Endothelial cell of umbilical vein (primary cell): ENCODE measurements at regions not wholly inside any gene's neighbourhood (a gene's known extent, or its start where the extent isn't known, plus 50 kb on each side); places are given as distances from the start of the nearest gene placed in this dataset.

Experiments used
- BruUV-seq: library from RNA; stranded (reverse); fragments of 400-500 nt; replicated peaks from 2 replicates; lab custom pipeline; 2021; lab: Mats Ljungman, UMichigan
- CTCF ChIA-PET: fragments of 300-600, 350-600 bp; sonication (Branson Sonifier 250); formaldehyde crosslinking; loops from one replicate; lab custom pipeline; 2021; ENCODE audit warnings: antibody characterized with exemption, inconsistent platforms; lab: Charles Lee
- POLR2A ChIA-PET: fragments of 300-600, 350-600 bp; sonication (Branson Sonifier 250); formaldehyde crosslinking; loops from one replicate; lab custom pipeline; 2021; ENCODE audit warnings: antibody characterized with exemption, inconsistent platforms; lab: Charles Lee
- DNase-seq: peaks from one replicate; pipeline ENCODE4 v3.0.0-alpha.2; 2011; ENCODE audit warnings: low read depth, low spot score
- FAIRE-seq: peaks from 2 replicates; lab custom pipeline; 2011; peaks lifted over from hg19 to GRCh38; lab: Jason Lieb, UNC
- H2AFZ ChIP-seq: 2 replicates; pipeline ENCODE4 v1.6.0; 2012; ENCODE audit warnings: low read depth, low read length, control low read depth, inconsistent platforms
- H3K27ac ChIP-seq: 2 replicates; pipeline ENCODE4 v1.5.1; 2011; ENCODE audit warnings: low read depth, mild to moderate bottlenecking, control low read depth, low read length, moderate library complexity; ENCODE audit not compliant: insufficient read depth
- H3K27me3 ChIP-seq, 2 experiments: 2 replicates each; pipeline versions ENCODE4 v1.6.0 to v1.6.1; 2011; ENCODE audit warnings: low read length in 2 of 2, mixed read lengths in 1 of 2; ENCODE audit not compliant: control insufficient read depth in 2 of 2, insufficient read depth in 2 of 2
- H3K36me3 ChIP-seq, 2 experiments: 2 replicates in 1 of 2; 3 replicates in 1 of 2; pipeline ENCODE4 v1.5.1; 2011; ENCODE audit warnings: low read length in 2 of 2, mild to moderate bottlenecking in 1 of 2, moderate library complexity in 1 of 2; ENCODE audit not compliant: control insufficient read depth in 2 of 2, insufficient read depth in 2 of 2; ENCODE audit errors: extremely low read depth in 1 of 2
- H3K4me1 ChIP-seq: 3 replicates; pipeline ENCODE4 v1.5.1; 2011; ENCODE audit warnings: mild to moderate bottlenecking, low read length; ENCODE audit not compliant: control insufficient read depth, insufficient read depth; ENCODE audit errors: extremely low read depth
- H3K4me2 ChIP-seq: 2 replicates; pipeline ENCODE4 v1.6.1; 2011; ENCODE audit warnings: low read length, control low read depth, mixed read lengths; ENCODE audit not compliant: insufficient read depth
- H3K4me3 ChIP-seq, 3 experiments: fragments of 200-600 bp in 1 of 3; sonication (generic), shearing (Covaris generic) in 1 of 3; replicated peaks in 1 of 3; 2 replicates each; pipeline ENCODE4 v1.5.1; 2011 to 2016; ENCODE audit warnings: control low read depth in 3 of 3, low read length in 3 of 3, mild to moderate bottlenecking in 2 of 3, inconsistent platforms in 1 of 3, low read depth in 1 of 3, moderate library complexity in 1 of 3; ENCODE audit not compliant: insufficient read depth in 1 of 3
- H3K79me2 ChIP-seq: 2 replicates; pipeline ENCODE4 v1.6.0; 2012; ENCODE audit warnings: low read length, inconsistent platforms; ENCODE audit not compliant: control insufficient read depth, insufficient read depth
- H3K9ac ChIP-seq: replicated peaks from 2 replicates; pipeline ENCODE3; 2011; ENCODE audit warnings: low read length, control low read depth; ENCODE audit not compliant: insufficient read depth; ENCODE audit errors: extremely low read depth
- H3K9me1 ChIP-seq: replicated peaks from 3 replicates; pipeline ENCODE4 v1.6.0; 2011; ENCODE audit warnings: mild to moderate bottlenecking, low read length; ENCODE audit not compliant: control insufficient read depth, insufficient read depth; ENCODE audit errors: extremely low read depth
- H3K9me3 ChIP-seq: replicated peaks from 2 replicates; pipeline ENCODE4 v1.5.1; 2012; ENCODE audit warnings: low read length, inconsistent platforms; ENCODE audit not compliant: control insufficient read depth, insufficient read depth
- H4K20me1 ChIP-seq: replicated peaks from 2 replicates; pipeline ENCODE3; 2011; ENCODE audit warnings: mild to moderate bottlenecking, low read length; ENCODE audit not compliant: control insufficient read depth, insufficient read depth; ENCODE audit errors: extremely low read depth
- EZH2 ChIP-seq: IDR thresholded peaks from 2 replicates; pipeline ENCODE4 v1.6.1; 2012; ENCODE audit warnings: borderline replicate concordance, low read depth, mild to moderate bottlenecking, moderate library complexity, low read length, inconsistent platforms; ENCODE audit not compliant: severe bottlenecking
- FOS ChIP-seq: IDR thresholded peaks from 2 replicates; pipeline ENCODE4 v1.6.1; 2011; ENCODE audit warnings: mild to moderate bottlenecking, low read length, moderate library complexity, borderline replicate concordance; ENCODE audit not compliant: insufficient read depth
- GATA2 ChIP-seq: IDR thresholded peaks from 2 replicates; pipeline ENCODE4 v1.7.0; 2011; ENCODE audit warnings: low read depth, mild to moderate bottlenecking, moderate library complexity, mixed read lengths, low read length; ENCODE audit not compliant: insufficient read length, insufficient read depth
- JUN ChIP-seq: IDR thresholded peaks from 2 replicates; pipeline ENCODE4 v1.6.1; 2011; ENCODE audit warnings: borderline replicate concordance, low read depth; ENCODE audit not compliant: insufficient read length, insufficient read depth
- MYC ChIP-seq: IDR thresholded peaks from one replicate; pipeline ENCODE4 v1.6.1; 2011; ENCODE audit warnings: mild to moderate bottlenecking, low read depth, low read length
- POLR2A ChIP-seq: IDR thresholded peaks from 2 replicates; pipeline ENCODE4 v1.6.1; 2012; ENCODE audit warnings: low read depth, mild to moderate bottlenecking, control low read depth, low read length
- POLR2AphosphoS5 ChIP-seq: IDR thresholded peaks from 2 replicates; pipeline ENCODE4 v1.6.1; 2012; ENCODE audit warnings: low read depth, mild to moderate bottlenecking, control low read depth, low read length, moderate library complexity; ENCODE audit not compliant: insufficient read depth
- dilution Hi-C: fragments of 300-500 bp; cut with MboI; formaldehyde crosslinking; loops from one replicate; pipeline ENCODE4 v1.15.0; 2019; ENCODE audit warnings: low sequenced_read_pairs; ENCODE audit not compliant: extremely low pct_ligation_motif_present
- intact Hi-C: fragments of 100-400 bp; cut with micrococcal nuclease; formaldehyde crosslinking; loops from one replicate; pipeline ENCODE4 v1.10.0; 2022
- TF ChIP-seq, protein P1 (sequence below): IDR thresholded peaks from 2 replicates; pipeline ENCODE4 v1.6.1; 2011; ENCODE audit not compliant: insufficient read depth, insufficient read length
- TF ChIP-seq, protein P2 (sequence below), 2 donors: IDR thresholded peaks; 1 replicate in 1 of 2; 2 replicates in 1 of 2; pipeline ENCODE4 v1.5.1; 2011; ENCODE audit warnings: low read length in 2 of 2, mild to moderate bottlenecking in 2 of 2, moderate library complexity in 2 of 2, control low read depth in 1 of 2, inconsistent platforms in 1 of 2, low read depth in 1 of 2; ENCODE audit not compliant: insufficient read depth in 1 of 2; ENCODE audit errors: extremely low read depth in 1 of 2

DNA sequence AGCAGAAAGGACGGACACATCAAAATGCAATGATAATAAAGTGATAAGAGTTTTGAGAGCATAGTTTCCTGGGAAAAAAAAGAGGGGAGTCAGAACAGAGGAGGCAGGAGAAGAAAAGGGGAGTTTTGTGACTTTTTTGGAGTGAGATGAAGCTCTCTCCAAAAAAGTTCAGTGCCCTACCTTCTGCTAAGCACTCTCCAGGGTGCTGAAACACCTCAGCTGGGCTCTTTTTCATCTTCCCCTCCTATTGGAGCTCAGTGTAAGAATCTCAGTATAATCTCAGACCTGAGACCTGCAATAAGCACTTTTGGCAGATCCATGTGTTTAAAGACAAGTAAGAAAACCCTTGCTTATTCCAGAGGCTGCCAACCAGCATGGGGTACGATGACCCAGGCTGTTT, 58.9 kb upstream of the SRRM4 start:
- no peaks in the 10 kb centered on the region for H3K79me2 ChIP-seq
- H4K20me1 ChIP-seq: no peaks in the 10 kb centered on the region
- H3K4me1 ChIP-seq: no peaks in the 10 kb centered on the region
- dilution Hi-C loops: no loop called here
- H3K9me3 ChIP-seq: peaks cover 3% of the 10 kb centered on the region
- no peaks in the 10 kb centered on the region for H3K27me3 ChIP-seq
- intact Hi-C loops: no loop called here
- no peak for FAIRE-seq
- no peak overlapping the region for H3K4me3 ChIP-seq
- no TSS peak for BruUV-seq
- TF ChIP-seq FOS: no peak
- no peak for TF ChIP-seq MYC
- TF ChIP-seq GATA2: no peak
- no peak for TF ChIP-seq JUN
- no peak for TF ChIP-seq POLR2AphosphoS5
- TF ChIP-seq, protein P1, sequence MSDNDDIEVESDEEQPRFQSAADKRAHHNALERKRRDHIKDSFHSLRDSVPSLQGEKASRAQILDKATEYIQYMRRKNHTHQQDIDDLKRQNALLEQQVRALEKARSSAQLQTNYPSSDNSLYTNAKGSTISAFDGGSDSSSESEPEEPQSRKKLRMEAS: no peak
- TF ChIP-seq POLR2A: no peak
- no peak for TF ChIP-seq EZH2
- TF ChIP-seq, protein P2, sequence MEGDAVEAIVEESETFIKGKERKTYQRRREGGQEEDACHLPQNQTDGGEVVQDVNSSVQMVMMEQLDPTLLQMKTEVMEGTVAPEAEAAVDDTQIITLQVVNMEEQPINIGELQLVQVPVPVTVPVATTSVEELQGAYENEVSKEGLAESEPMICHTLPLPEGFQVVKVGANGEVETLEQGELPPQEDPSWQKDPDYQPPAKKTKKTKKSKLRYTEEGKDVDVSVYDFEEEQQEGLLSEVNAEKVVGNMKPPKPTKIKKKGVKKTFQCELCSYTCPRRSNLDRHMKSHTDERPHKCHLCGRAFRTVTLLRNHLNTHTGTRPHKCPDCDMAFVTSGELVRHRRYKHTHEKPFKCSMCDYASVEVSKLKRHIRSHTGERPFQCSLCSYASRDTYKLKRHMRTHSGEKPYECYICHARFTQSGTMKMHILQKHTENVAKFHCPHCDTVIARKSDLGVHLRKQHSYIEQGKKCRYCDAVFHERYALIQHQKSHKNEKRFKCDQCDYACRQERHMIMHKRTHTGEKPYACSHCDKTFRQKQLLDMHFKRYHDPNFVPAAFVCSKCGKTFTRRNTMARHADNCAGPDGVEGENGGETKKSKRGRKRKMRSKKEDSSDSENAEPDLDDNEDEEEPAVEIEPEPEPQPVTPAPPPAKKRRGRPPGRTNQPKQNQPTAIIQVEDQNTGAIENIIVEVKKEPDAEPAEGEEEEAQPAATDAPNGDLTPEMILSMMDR (IDR thresholded peaks at IDR 0.05; ENCODE audit: extremely low read depth in 1 of 2, insufficient read depth in 1 of 2, low read depth in 1 of 2, low read length in 2 of 2): no peak
- no peak overlapping the region for H3K4me2 ChIP-seq
- POLR2A ChIA-PET: no interaction called here
- H3K9ac ChIP-seq: no peak overlapping the region
- CTCF ChIA-PET: interaction anchor here (1.6 kb wide), 1 partner anchor 9 kb away, joined by 3 read pairs; no protein-coding TSS in a partner anchor
- no peaks in the 10 kb centered on the region for H3K9me1 ChIP-seq
- no peak overlapping the region for H3K27ac ChIP-seq
- H2AFZ ChIP-seq: no peak overlapping the region
- no peak for DNase-seq
- H3K36me3 ChIP-seq: no peaks in the 10 kb centered on the region
